Calu3 (cell line): ENCODE measurements at regions not wholly inside any gene's neighbourhood (a gene's known extent, or its start where the extent isn't known, plus 50 kb on each side); places are given as distances from the start of the nearest gene placed in this dataset.

Experiments used
- BruUV-seq: library from RNA; stranded (reverse); fragments of 400-500 nt; replicated peaks from 2 replicates; lab custom pipeline; 2021; lab: Mats Ljungman, UMichigan
- CTCF ChIA-PET: fragments of 300-600 bp; sonication (Branson Sonifier 250); formaldehyde crosslinking; loops from one replicate; lab custom pipeline; 2022; ENCODE audit warnings: antibody characterized with exemption; lab: Charles Lee
- DNase-seq: peaks from one replicate; pipeline ENCODE4 v3.0.0; 2022
- H3K27ac Mint-ChIP-seq: one replicate; pipeline ENCODE4 v1.8.0; 2022; ENCODE audit warnings: mixed read lengths; ENCODE audit not compliant: unreplicated experiment
- H3K27me3 Mint-ChIP-seq: one replicate; pipeline ENCODE4 v1.8.0; 2022; ENCODE audit warnings: mixed read lengths; ENCODE audit not compliant: unreplicated experiment
- H3K36me3 Mint-ChIP-seq: one replicate; pipeline ENCODE4 v1.8.0; 2022; ENCODE audit warnings: mild to moderate bottlenecking, moderate library complexity, mixed read lengths; ENCODE audit not compliant: insufficient read depth, unreplicated experiment
- H3K4me1 Mint-ChIP-seq: one replicate; pipeline ENCODE4 v1.8.0; 2022; ENCODE audit warnings: mild to moderate bottlenecking, low read depth, mixed read lengths; ENCODE audit not compliant: unreplicated experiment
- H3K4me3 Mint-ChIP-seq: one replicate; pipeline ENCODE4 v1.8.0; 2022; ENCODE audit warnings: mild to moderate bottlenecking, low read depth, moderate library complexity, mixed read lengths; ENCODE audit not compliant: unreplicated experiment
- H3K9me3 Mint-ChIP-seq: one replicate; pipeline ENCODE4 v1.8.0; 2022; ENCODE audit warnings: low read depth, mixed read lengths; ENCODE audit not compliant: unreplicated experiment
- intact Hi-C: fragments of 100-400 bp; cut with micrococcal nuclease; formaldehyde crosslinking; loops from one replicate; pipeline ENCODE4 v1.10.0; 2022; ENCODE audit not compliant: unreplicated experiment
- TF ChIP-seq, protein P1 (sequence below): fragments of 200-600 bp; IDR thresholded peaks from one replicate; pipeline ENCODE4 v1.8.0; 2022; ENCODE audit warnings: antibody characterized with exemption; ENCODE audit not compliant: unreplicated experiment

DNA sequence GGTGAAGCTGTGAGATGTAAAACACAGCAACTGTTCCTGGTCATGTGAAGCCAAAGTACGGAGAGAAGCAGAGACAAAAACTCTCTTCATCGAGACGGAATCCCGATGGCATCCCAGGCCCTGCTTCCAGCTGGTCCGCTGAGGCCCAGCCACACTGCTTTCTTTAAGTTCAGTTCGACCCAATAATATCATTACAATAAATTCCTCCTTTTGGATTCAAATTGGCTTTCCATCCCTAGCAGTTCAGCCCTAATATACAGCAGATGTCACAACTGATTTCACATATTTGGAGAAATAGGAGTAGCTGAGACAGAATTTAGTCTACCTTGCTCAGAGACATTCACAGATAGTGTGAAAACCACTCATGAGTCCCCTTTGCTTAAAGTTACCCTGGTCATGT, 98.3 kb upstream of the SPRY1 start:
- no peaks in the 10 kb centered on the region for H3K9me3 Mint-ChIP-seq
- H3K4me1 Mint-ChIP-seq, result no peaks in the 10 kb centered on the region
- no TSS peak for BruUV-seq
- intact Hi-C loops, result no loop called here
- H3K36me3 Mint-ChIP-seq, result no peaks in the 10 kb centered on the region
- H3K4me3 Mint-ChIP-seq, result no peak overlapping the region
- no peak for DNase-seq
- no peaks in the 10 kb centered on the region for H3K27me3 Mint-ChIP-seq
- H3K27ac Mint-ChIP-seq, result no peak overlapping the region
- TF ChIP-seq, protein P1, sequence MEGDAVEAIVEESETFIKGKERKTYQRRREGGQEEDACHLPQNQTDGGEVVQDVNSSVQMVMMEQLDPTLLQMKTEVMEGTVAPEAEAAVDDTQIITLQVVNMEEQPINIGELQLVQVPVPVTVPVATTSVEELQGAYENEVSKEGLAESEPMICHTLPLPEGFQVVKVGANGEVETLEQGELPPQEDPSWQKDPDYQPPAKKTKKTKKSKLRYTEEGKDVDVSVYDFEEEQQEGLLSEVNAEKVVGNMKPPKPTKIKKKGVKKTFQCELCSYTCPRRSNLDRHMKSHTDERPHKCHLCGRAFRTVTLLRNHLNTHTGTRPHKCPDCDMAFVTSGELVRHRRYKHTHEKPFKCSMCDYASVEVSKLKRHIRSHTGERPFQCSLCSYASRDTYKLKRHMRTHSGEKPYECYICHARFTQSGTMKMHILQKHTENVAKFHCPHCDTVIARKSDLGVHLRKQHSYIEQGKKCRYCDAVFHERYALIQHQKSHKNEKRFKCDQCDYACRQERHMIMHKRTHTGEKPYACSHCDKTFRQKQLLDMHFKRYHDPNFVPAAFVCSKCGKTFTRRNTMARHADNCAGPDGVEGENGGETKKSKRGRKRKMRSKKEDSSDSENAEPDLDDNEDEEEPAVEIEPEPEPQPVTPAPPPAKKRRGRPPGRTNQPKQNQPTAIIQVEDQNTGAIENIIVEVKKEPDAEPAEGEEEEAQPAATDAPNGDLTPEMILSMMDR, result no peak
- CTCF ChIA-PET, result no interaction called here

DNA sequence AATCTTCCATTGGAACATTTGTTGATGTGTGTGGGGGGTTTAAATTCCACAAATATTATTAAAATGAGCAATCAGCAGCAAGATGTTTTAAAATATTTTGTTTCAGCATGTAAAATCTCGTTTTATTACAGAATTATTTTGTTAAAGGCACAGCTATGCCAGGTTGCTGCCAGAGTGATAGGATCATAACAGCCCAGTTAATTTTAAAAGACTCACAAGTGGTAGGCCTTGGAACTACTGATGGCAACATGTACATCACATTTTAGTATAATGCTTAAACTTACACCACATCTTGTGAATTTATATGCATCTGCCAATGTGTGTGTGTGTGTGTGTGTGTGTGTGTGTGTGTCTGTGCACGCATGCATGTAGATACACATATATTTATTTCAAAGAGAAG, 97.8 kb upstream of the SPRY1 start:
- TF ChIP-seq, protein P1, result no peak
- no peak overlapping the region for H3K27ac Mint-ChIP-seq
- no TSS peak for BruUV-seq

DNA sequence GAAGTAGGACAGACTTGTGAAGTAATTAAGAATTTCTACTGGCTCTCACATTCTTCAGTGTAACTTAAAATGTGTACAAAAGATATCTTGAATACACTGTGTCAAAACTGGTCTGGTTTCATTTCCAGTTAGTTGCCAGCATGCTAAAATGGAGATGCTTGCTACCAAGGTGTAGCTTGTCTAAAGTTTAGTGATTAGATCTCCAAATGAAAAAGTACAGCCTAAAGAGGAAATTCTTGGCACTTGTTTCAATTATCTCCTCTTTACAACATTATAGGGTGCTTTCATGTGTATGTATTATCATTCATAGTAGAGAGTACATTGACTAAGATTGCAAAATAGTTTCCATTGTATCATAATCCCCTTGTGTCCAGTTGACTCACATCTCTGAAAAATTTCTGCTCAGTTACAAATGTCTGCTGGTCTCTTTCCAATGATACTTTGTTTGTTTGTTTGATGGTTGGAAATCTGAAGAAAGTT, 97.3 kb upstream of the SPRY1 start:
- Mint-ChIP-seq H3K9me3 (no peaks in the 10 kb centered on the region), H3K36me3 (no peaks in the 10 kb centered on the region), H3K27ac (no peak overlapping the region), H3K4me3 (no peak overlapping the region), H3K27me3 (no peaks in the 10 kb centered on the region), H3K4me1 (no peaks in the 10 kb centered on the region)
- DNase-seq, result no peak
- CTCF ChIA-PET, result interaction anchor here (0.8 kb wide), 1 partner anchor 45 kb away, joined by 6 read pairs; no protein-coding TSS in a partner anchor
- intact Hi-C loops, result no loop called here
- TF ChIP-seq, protein P1, result no peak
- BruUV-seq, result no TSS peak

More for the DNA sequence above, 97.8 kb upstream of the SPRY1 start:
- no peak overlapping the region for H3K4me3 Mint-ChIP-seq
- no peak for DNase-seq
- H3K27me3 Mint-ChIP-seq, result no peaks in the 10 kb centered on the region
- intact Hi-C loops, result no loop called here
- no peaks in the 10 kb centered on the region for H3K4me1 Mint-ChIP-seq
- CTCF ChIA-PET, result interaction anchor here (0.8 kb wide), 1 partner anchor 45 kb away, joined by 6 read pairs; no protein-coding TSS in a partner anchor
- H3K9me3 Mint-ChIP-seq, result no peaks in the 10 kb centered on the region
- H3K36me3 Mint-ChIP-seq, result no peaks in the 10 kb centered on the region

DNA sequence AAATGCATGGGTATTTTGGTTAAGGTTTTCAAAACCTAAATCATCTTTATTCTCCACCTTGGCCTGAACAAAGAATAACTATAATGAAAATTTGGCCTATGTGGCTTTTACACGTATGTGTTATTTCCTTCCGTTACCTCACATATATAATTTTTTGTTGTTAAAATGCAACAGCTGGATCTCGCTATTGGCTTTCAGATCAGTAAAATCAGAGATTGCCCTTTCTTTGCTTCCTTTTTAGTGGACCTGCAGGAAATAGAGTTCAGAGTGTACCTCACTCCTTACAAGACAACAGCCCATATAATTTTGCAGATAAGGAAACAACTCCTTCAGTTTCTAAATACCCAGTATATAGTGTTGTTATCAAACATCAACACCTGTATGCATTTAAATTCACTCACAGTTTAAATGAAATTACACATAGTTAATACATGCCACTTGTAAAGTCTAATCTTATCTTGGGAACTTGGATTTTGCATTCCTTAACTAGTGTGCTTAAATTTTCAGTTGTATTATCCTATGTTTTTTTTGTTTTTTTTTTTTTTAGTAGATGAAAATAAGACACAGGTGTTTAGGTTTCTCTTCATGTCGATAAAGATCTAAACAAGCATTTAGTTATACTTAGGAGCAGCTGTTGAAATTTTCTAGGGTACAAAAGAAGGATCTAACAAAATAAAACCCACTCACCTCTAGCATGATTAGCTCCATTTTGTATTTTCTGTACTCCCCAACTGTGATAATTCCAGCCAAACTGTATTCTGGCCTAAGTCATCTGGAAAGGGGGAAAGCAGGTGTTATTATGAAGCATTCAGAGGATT, 96.2 kb upstream of the SPRY1 start:
- CTCF ChIA-PET, result no interaction called here
- BruUV-seq, result no TSS peak
- Mint-ChIP-seq H3K27me3 (no peaks in the 10 kb centered on the region), H3K9me3 (no peaks in the 10 kb centered on the region), H3K4me1 (no peaks in the 10 kb centered on the region), H3K4me3 (no peak overlapping the region), H3K27ac (no peak overlapping the region), H3K36me3 (no peaks in the 10 kb centered on the region)
- TF ChIP-seq, protein P1, result no peak
- intact Hi-C loops, result no loop called here
- DNase-seq, result no peak
